Liver (tissue), 8 donors: ENCODE measurements at regions not wholly inside any gene's neighbourhood (a gene's known extent, or its start where the extent isn't known, plus 50 kb on each side); places are given as distances from the start of the nearest gene placed in this dataset.

Experiments
- DNase-seq: peaks from one replicate; pipeline ENCODE4 v3.0.0-alpha.2; 2017; ENCODE audit warnings: low spot score
- H3K27ac ChIP-seq, 2 donors: one replicate each; pipeline ENCODE4 v1.7.0; 2013; ENCODE audit warnings: inconsistent platforms in 2 of 2, low read length in 2 of 2, control low read depth in 1 of 2, low read depth in 1 of 2, mild to moderate bottlenecking in 1 of 2
- H3K27me3 ChIP-seq, 4 donors: one replicate each; pipeline versions ENCODE4 v1.6.1 to v1.7.0; 2013; ENCODE audit warnings: low read length in 3 of 4, inconsistent platforms in 1 of 4, mild to moderate bottlenecking in 1 of 4, moderate library complexity in 1 of 4; ENCODE audit not compliant: control insufficient read depth in 4 of 4, insufficient read depth in 4 of 4
- H3K36me3 ChIP-seq, 4 donors: one replicate each; pipeline versions ENCODE4 v1.6.1 to v1.7.0; 2013; ENCODE audit warnings: low read length in 3 of 4, mild to moderate bottlenecking in 3 of 4, low read depth in 1 of 4, moderate library complexity in 1 of 4; ENCODE audit not compliant: control insufficient read depth in 4 of 4, insufficient read depth in 3 of 4
- H3K4me1 ChIP-seq, 4 donors: one replicate each; pipeline versions ENCODE4 v1.6.1 to v1.7.0; 2013; ENCODE audit warnings: low read length in 3 of 4, mild to moderate bottlenecking in 3 of 4, moderate library complexity in 1 of 4; ENCODE audit not compliant: control insufficient read depth in 4 of 4, insufficient read depth in 4 of 4
- H3K4me3 ChIP-seq, 3 donors: one replicate each; pipeline versions ENCODE4 v1.6.1 to v1.7.0; 2013; ENCODE audit warnings: low read length in 3 of 3, control low read depth in 1 of 3, low read depth in 1 of 3, mild to moderate bottlenecking in 1 of 3
- H3K9ac ChIP-seq, 2 donors: one replicate each; pipeline ENCODE4 v1.7.0; 2013; ENCODE audit warnings: low read length in 2 of 2, mild to moderate bottlenecking in 2 of 2, moderate library complexity in 2 of 2, control low read depth in 1 of 2, low read depth in 1 of 2
- H3K9me3 ChIP-seq, 4 donors: one replicate each; pipeline versions ENCODE4 v1.6.1 to v1.7.0; 2013; ENCODE audit warnings: low read length in 3 of 4; ENCODE audit not compliant: control insufficient read depth in 4 of 4
- ATF3 ChIP-seq: IDR thresholded peaks from 2 replicates; pipeline ENCODE4 v1.6.1; 2016; ENCODE audit warnings: antibody characterized with exemption
- FOXA2 ChIP-seq: IDR thresholded peaks from 2 replicates; pipeline ENCODE4 v1.6.1; 2016; ENCODE audit warnings: antibody characterized with exemption
- GABPA ChIP-seq, 2 donors: IDR thresholded peaks in 1 of 2; conservative IDR thresholded peaks in 1 of 2; 2 replicates each; pipeline ENCODE4 v1.6.1; 2016; ENCODE audit warnings: antibody characterized with exemption in 2 of 2, mild to moderate bottlenecking in 1 of 2, moderate library complexity in 1 of 2
- HNF4G ChIP-seq: IDR thresholded peaks from 2 replicates; pipeline ENCODE4 v1.6.1; 2016; ENCODE audit warnings: antibody characterized with exemption
- JUND ChIP-seq, 2 donors: IDR thresholded peaks; 2 replicates each; pipeline ENCODE4 v1.6.1; 2016; ENCODE audit warnings: antibody characterized with exemption in 2 of 2
- MAX ChIP-seq: IDR thresholded peaks from 2 replicates; pipeline ENCODE4 v1.6.1; 2016; ENCODE audit warnings: antibody characterized with exemption
- NR2F2 ChIP-seq: IDR thresholded peaks from 2 replicates; pipeline ENCODE4 v1.6.1; 2016; ENCODE audit warnings: antibody characterized with exemption
- RAD21 ChIP-seq, 2 donors: IDR thresholded peaks; 2 replicates each; pipeline ENCODE4 v1.6.1; 2016; ENCODE audit warnings: antibody characterized with exemption in 2 of 2, mild to moderate bottlenecking in 2 of 2
- REST ChIP-seq: IDR thresholded peaks from 2 replicates; pipeline ENCODE4 v1.6.1; 2016; ENCODE audit warnings: antibody characterized with exemption, mild to moderate bottlenecking
- TAF1 ChIP-seq: conservative IDR thresholded peaks from 2 replicates; pipeline ENCODE4 v1.6.1; 2016; ENCODE audit warnings: antibody characterized with exemption, mild to moderate bottlenecking
- YY1 ChIP-seq: IDR thresholded peaks from 2 replicates; pipeline ENCODE4 v1.6.1; 2016; ENCODE audit warnings: antibody characterized with exemption, mild to moderate bottlenecking
- ZBTB33 ChIP-seq: IDR thresholded peaks from 2 replicates; pipeline ENCODE4 v1.6.1; 2016; ENCODE audit warnings: antibody characterized with exemption
- WGBS: extraction: QIAGEN DNeasy Blood & Tissue Kit; methylation state at CpG from one replicate; pipeline ENCODE4 v1.1.7; 2013; 5-methylcytosine and 5-hydroxymethylcytosine counted together
- TF ChIP-seq, protein P1 (sequence below): fragments of 150-350 bp; IDR thresholded peaks from 2 replicates; pipeline ENCODE4 v1.5.1; 2017; ENCODE audit warnings: improper control_type of control experiment, low read depth, low read length; ENCODE audit not compliant: missing input control
- donor health status: healthy.
- donor health status: healthy.
- donor health status: healthy.
- donor health status: healthy.
- donor health status: healthy.

DNA sequence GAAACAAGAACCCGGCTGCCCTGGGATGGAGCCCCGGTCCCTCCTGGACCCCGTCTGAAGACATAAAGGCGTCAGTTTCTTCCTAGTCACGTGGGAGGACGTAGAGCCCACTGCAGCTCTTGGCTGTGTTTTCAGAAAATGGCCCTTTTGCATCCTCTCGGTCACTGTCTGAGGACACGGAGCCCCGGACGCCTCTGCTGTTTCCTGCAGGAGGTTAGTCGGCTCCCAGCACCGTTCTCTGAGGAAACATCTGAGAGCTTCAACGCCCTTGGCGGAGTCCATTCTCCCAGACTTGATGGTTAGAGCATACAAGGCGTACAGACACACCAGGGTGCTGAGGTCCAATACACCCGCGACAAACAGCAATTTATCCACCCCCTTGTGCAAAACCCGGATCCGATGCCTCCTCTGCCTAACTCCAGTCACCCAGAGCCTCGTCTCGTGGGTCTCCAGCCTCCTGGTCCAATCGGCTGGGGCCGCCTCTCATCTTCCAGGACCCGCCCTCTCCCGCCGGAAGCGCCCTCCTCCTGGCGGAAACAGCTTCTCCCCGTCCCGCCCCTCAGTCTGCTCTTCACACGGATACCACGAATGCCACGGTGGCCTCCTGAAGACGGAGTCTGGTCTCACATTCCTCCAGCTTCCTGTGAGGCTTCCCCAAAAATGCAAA is 119.4 kb downstream of the TMEM18 start:
- no peak overlapping the region for H3K27ac ChIP-seq
- no peak overlapping the region for H3K4me3 ChIP-seq
- 68% methylated on average over 34 of the region's 34 CpGs for WGBS
- H3K9ac ChIP-seq, result no peak overlapping the region
- TF ChIP-seq ZBTB33 (no peak), YY1 (no peak), GABPA (IDR thresholded peaks at IDR 0.05 in 1 of 2, conservative IDR thresholded peaks at IDR 0.05 in 1 of 2) (peak; percentile 45 to 73)
- TF ChIP-seq, protein P1, sequence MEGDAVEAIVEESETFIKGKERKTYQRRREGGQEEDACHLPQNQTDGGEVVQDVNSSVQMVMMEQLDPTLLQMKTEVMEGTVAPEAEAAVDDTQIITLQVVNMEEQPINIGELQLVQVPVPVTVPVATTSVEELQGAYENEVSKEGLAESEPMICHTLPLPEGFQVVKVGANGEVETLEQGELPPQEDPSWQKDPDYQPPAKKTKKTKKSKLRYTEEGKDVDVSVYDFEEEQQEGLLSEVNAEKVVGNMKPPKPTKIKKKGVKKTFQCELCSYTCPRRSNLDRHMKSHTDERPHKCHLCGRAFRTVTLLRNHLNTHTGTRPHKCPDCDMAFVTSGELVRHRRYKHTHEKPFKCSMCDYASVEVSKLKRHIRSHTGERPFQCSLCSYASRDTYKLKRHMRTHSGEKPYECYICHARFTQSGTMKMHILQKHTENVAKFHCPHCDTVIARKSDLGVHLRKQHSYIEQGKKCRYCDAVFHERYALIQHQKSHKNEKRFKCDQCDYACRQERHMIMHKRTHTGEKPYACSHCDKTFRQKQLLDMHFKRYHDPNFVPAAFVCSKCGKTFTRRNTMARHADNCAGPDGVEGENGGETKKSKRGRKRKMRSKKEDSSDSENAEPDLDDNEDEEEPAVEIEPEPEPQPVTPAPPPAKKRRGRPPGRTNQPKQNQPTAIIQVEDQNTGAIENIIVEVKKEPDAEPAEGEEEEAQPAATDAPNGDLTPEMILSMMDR, result no peak
- no peaks in the 10 kb centered on the region for H3K4me1 ChIP-seq
- H3K9me3 ChIP-seq, result no peaks in the 10 kb centered on the region
- H3K27me3 ChIP-seq, result no peaks in the 10 kb centered on the region
- H3K36me3 ChIP-seq, result no peaks in the 10 kb centered on the region
- peak; percentile 27 for DNase-seq

DNA sequence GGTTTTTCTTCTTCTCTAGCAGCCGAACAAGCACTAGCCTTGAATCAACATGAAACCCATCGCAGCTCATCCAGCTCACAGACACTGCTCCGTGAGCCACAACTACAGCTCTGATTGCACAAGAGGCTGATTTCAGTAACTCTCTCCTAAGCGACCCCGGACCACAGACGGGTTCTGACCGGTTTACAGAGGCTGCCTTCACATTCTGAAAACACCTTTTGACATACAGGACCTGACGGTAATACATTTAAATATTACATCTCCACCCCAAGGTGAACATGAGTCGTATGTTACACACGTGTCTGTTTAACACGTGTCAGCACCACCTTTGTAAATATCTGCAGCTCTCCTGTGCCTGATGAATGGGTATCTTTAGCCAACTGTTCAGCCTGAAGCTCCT is 120.7 kb downstream of the TMEM18 start:
- no peak overlapping the region for H3K27ac ChIP-seq
- TF ChIP-seq MAX, result no peak
- TF ChIP-seq ATF3, result no peak
- TF ChIP-seq HNF4G, result no peak
- no peak for TF ChIP-seq JUND (IDR thresholded peaks at IDR 0.05)
- TF ChIP-seq NR2F2, result no peak
- TF ChIP-seq REST, result no peak
- no peak for TF ChIP-seq FOXA2
- TF ChIP-seq TAF1, result no peak
- no peak for TF ChIP-seq RAD21 (IDR thresholded peaks at IDR 0.05)
- H3K4me3 ChIP-seq, result no peak overlapping the region
- no peaks in the 10 kb centered on the region for H3K4me1 ChIP-seq
- no peaks in the 10 kb centered on the region for H3K36me3 ChIP-seq
- no peak overlapping the region for H3K9ac ChIP-seq
- DNase-seq, result no peak
- no peaks in the 10 kb centered on the region for H3K27me3 ChIP-seq
- H3K9me3 ChIP-seq, result no peaks in the 10 kb centered on the region
- WGBS, result 53% methylated on average over 11 of the region's 11 CpGs
